H1 (cell line): ENCODE measurements at regions not wholly inside any gene's neighbourhood (a gene's known extent, or its start where the extent isn't known, plus 50 kb on each side); places are given as distances from the start of the nearest gene placed in this dataset.

Experiments
- CTCF ChIA-PET: fragments of 300-600 bp; sonication (Branson Sonifier 250); formaldehyde crosslinking; loops from one replicate; lab custom pipeline; 2021; ENCODE audit not compliant: partially characterized antibody; lab: Charles Lee
- POLR2A ChIA-PET: fragments of 300-600 bp; sonication (Branson Sonifier 250); formaldehyde crosslinking; loops from one replicate; lab custom pipeline; 2021; ENCODE audit warnings: inconsistent platforms; ENCODE audit not compliant: partially characterized antibody; lab: Charles Lee
- DNase-seq, 2 experiments: peaks; one replicate each; pipeline versions ENCODE4 v3.0.0 to v3.0.0-alpha.2; 2010 to 2022; ENCODE audit warnings: low spot score in 2 of 2, low read depth in 1 of 2, mixed read lengths in 1 of 2
- FAIRE-seq: peaks from 2 replicates; lab custom pipeline; 2011; peaks lifted over from hg19 to GRCh38; lab: Jason Lieb, UNC
- H2AFZ ChIP-seq: 2 replicates; pipeline ENCODE4 v1.8.1; 2012; ENCODE audit warnings: low read length, inconsistent platforms
- H2AK5ac ChIP-seq: 2 replicates; pipeline ENCODE4 v1.6.1; 2013; ENCODE audit warnings: low read depth, low read length
- H2BK120ac ChIP-seq: replicated peaks from 2 replicates; pipeline ENCODE3; 2013; ENCODE audit warnings: low read depth, low read length, inconsistent platforms
- H2BK12ac ChIP-seq: 2 replicates; pipeline ENCODE4 v1.6.1; 2013; ENCODE audit warnings: low read depth, low read length
- H2BK15ac ChIP-seq: 2 replicates; pipeline ENCODE4 v1.6.1; 2013; ENCODE audit warnings: low read length
- H2BK20ac ChIP-seq: 2 replicates; pipeline ENCODE4 v1.6.1; 2013; ENCODE audit warnings: low read length
- H2BK5ac ChIP-seq: 2 replicates; pipeline ENCODE4 v1.6.1; 2013; ENCODE audit warnings: low read depth, low read length
- H3K14ac ChIP-seq: 2 replicates; pipeline ENCODE4 v1.6.1; 2013; ENCODE audit warnings: inconsistent platforms; ENCODE audit not compliant: insufficient read length
- H3K18ac ChIP-seq: 2 replicates; pipeline ENCODE4 v1.6.1; 2013; ENCODE audit warnings: low read length; ENCODE audit errors: extremely low read depth
- H3K23ac ChIP-seq: 2 replicates; pipeline ENCODE4 v1.6.1; 2013; ENCODE audit warnings: inconsistent platforms; ENCODE audit not compliant: insufficient read length
- H3K23me2 ChIP-seq: 2 replicates; pipeline ENCODE4 v1.6.1; 2013; ENCODE audit warnings: low read depth, low read length
- H3K27ac ChIP-seq: 2 replicates; pipeline ENCODE4 v1.6.1; 2011; ENCODE audit warnings: low read depth, low read length, inconsistent platforms
- H3K27me3 ChIP-seq, 4 experiments: replicated peaks in 1 of 4; 1 replicate in 1 of 4; 2 replicates in 3 of 4; pipeline versions ENCODE4 v1.6.1 to v1.8.1; 2011 to 2013; ENCODE audit warnings: low read length in 3 of 4, mild to moderate bottlenecking in 3 of 4, inconsistent platforms in 2 of 4, mixed read lengths in 2 of 4, moderate library complexity in 1 of 4; ENCODE audit not compliant: control insufficient read depth in 3 of 4, insufficient read depth in 3 of 4; ENCODE audit errors: extremely low read depth in 1 of 4
- H3K36me3 ChIP-seq, 4 experiments: 2 replicates each; pipeline versions ENCODE4 v1.6.1 to v1.8.1; 2011 to 2013; ENCODE audit warnings: mild to moderate bottlenecking in 4 of 4, low read length in 3 of 4, moderate library complexity in 2 of 4, control low read depth in 1 of 4, inconsistent platforms in 1 of 4; ENCODE audit not compliant: insufficient read depth in 4 of 4, control insufficient read depth in 2 of 4
- H3K4ac ChIP-seq: replicated peaks from 2 replicates; pipeline ENCODE3; 2013; ENCODE audit warnings: low read length, low read depth, mixed read lengths, inconsistent platforms; ENCODE audit not compliant: insufficient read length
- H3K4me1 ChIP-seq, 4 experiments: replicated peaks in 1 of 4; 1 replicate in 1 of 4; 2 replicates in 3 of 4; pipeline versions ENCODE4 v1.6.1 to v1.8.1; 2011 to 2013; ENCODE audit warnings: low read length in 3 of 4, inconsistent platforms in 2 of 4, mixed read lengths in 1 of 4; ENCODE audit not compliant: insufficient read depth in 4 of 4, control insufficient read depth in 3 of 4
- H3K4me2 ChIP-seq, 2 experiments: 2 replicates each; pipeline versions ENCODE4 v1.6.1 to v1.8.1; 2011 to 2013; ENCODE audit warnings: low read depth in 2 of 2, low read length in 2 of 2, control low read depth in 1 of 2, inconsistent platforms in 1 of 2, mild to moderate bottlenecking in 1 of 2; ENCODE audit not compliant: insufficient read depth in 1 of 2
- H3K4me3 ChIP-seq, 4 experiments: fragments of 200-600, 300-600 bp in 1 of 4; sonication (generic), shearing (Covaris generic), sonication (Bioruptor Twin) in 1 of 4; 2 replicates each; pipeline versions ENCODE4 v1.5.1 to v1.8.1; 2011 to 2016; ENCODE audit warnings: low read length in 4 of 4, low read depth in 3 of 4, control low read depth in 2 of 4, inconsistent platforms in 2 of 4, mild to moderate bottlenecking in 2 of 4, mixed read lengths in 1 of 4, moderate library complexity in 1 of 4; ENCODE audit not compliant: insufficient read depth in 2 of 4; ENCODE audit errors: extremely low read depth in 1 of 4
- H3K56ac ChIP-seq: replicated peaks from 2 replicates; pipeline ENCODE3; 2013; ENCODE audit warnings: low read depth, mild to moderate bottlenecking, mixed read lengths, low read length, inconsistent platforms; ENCODE audit not compliant: insufficient read length
- H3K79me1 ChIP-seq: 2 replicates; pipeline ENCODE4 v1.6.1; 2013; ENCODE audit warnings: low read depth, low read length, control low read depth
- H3K79me2 ChIP-seq, 2 experiments: 2 replicates each; pipeline versions ENCODE4 v1.6.1 to v1.8.1; 2012 to 2013; ENCODE audit warnings: low read length in 2 of 2, mild to moderate bottlenecking in 2 of 2, inconsistent platforms in 1 of 2; ENCODE audit not compliant: insufficient read depth in 2 of 2, control insufficient read depth in 1 of 2
- H3K9ac ChIP-seq, 4 experiments: replicated peaks in 1 of 4; 1 replicate in 1 of 4; 2 replicates in 3 of 4; pipeline versions ENCODE4 v1.6.1 to v1.8.1; 2011 to 2013; ENCODE audit warnings: low read depth in 3 of 4, low read length in 3 of 4, control low read depth in 2 of 4, mild to moderate bottlenecking in 2 of 4, moderate library complexity in 2 of 4, inconsistent platforms in 1 of 4; ENCODE audit errors: extremely low read depth in 1 of 4
- H3K9me3 ChIP-seq, 2 experiments: 2 replicates each; pipeline versions ENCODE4 v1.6.1 to v1.8.1; 2012 to 2013; ENCODE audit warnings: mild to moderate bottlenecking in 2 of 2, moderate library complexity in 2 of 2, control low read depth in 1 of 2, inconsistent platforms in 1 of 2, low read depth in 1 of 2, low read length in 1 of 2, mixed read lengths in 1 of 2; ENCODE audit not compliant: insufficient read depth in 2 of 2
- H4K20me1 ChIP-seq, 2 experiments: replicated peaks in 1 of 2; 2 replicates each; pipeline versions ENCODE3 to v1.8.1; 2011 to 2013; ENCODE audit warnings: inconsistent platforms in 2 of 2, low read length in 2 of 2, mild to moderate bottlenecking in 1 of 2; ENCODE audit not compliant: insufficient read depth in 2 of 2, control insufficient read depth in 1 of 2
- H4K5ac ChIP-seq: 2 replicates; pipeline ENCODE4 v1.6.1; 2013; ENCODE audit warnings: low read length, low read depth, mixed read lengths, inconsistent platforms; ENCODE audit not compliant: insufficient read length
- H4K8ac ChIP-seq: 2 replicates; pipeline ENCODE4 v1.8.0; 2013; ENCODE audit warnings: mild to moderate bottlenecking, moderate library complexity, low read length, inconsistent platforms; ENCODE audit not compliant: insufficient read depth; ENCODE audit errors: extremely low read depth
- H4K91ac ChIP-seq: replicated peaks from 2 replicates; pipeline ENCODE3; 2013; ENCODE audit warnings: low read length, mixed read lengths, inconsistent platforms; ENCODE audit not compliant: insufficient read length
- CHD1 ChIP-seq: IDR thresholded peaks from 2 replicates; pipeline ENCODE4 v1.6.1; 2012; ENCODE audit warnings: low read depth, low read length, improper control_type of control experiment
- SIX5 ChIP-seq: IDR thresholded peaks from 2 replicates; pipeline ENCODE4 v1.6.1; 2011; ENCODE audit warnings: mild to moderate bottlenecking, low read depth, low read length
- TCF12 ChIP-seq: IDR thresholded peaks from 2 replicates; pipeline ENCODE4 v1.6.1; 2011; ENCODE audit warnings: low read depth, mild to moderate bottlenecking, low read length
- TEAD4 ChIP-seq: IDR thresholded peaks from 2 replicates; pipeline ENCODE4 v1.6.1; 2012; ENCODE audit warnings: low read depth, low read length, inconsistent platforms, mixed read lengths
- ZNF274 ChIP-seq: IDR thresholded peaks from 2 replicates; pipeline ENCODE4 v1.7.0; 2012; ENCODE audit warnings: low read length, borderline replicate concordance; ENCODE audit errors: extremely low read depth
- WGBS, 2 experiments: shearing (Covaris generic) in 1 of 2; methylation state at CpG; one replicate each; pipeline versions ENCODE4 v1.1.6 to v1.1.7; 2013 to 2015; ENCODE audit warnings: low lambda C conversion rate in 2 of 2, mixed read lengths in 2 of 2, inconsistent platforms in 1 of 2, low coverage in 1 of 2, missing lambda C conversion rate in 1 of 2; ENCODE audit not compliant: insufficient replicate concordance in 2 of 2, insufficient coverage in 1 of 2, insufficient read length in 1 of 2; ENCODE audit errors: extremely low coverage in 1 of 2, missing lambda C conversion rate in 1 of 2; 5-methylcytosine and 5-hydroxymethylcytosine counted together

- Histone ChIP-seq H2BK12ac (no peak overlapping the region), H4K5ac (no peak overlapping the region), H3K56ac (no peak overlapping the region), H3K14ac (no peak overlapping the region), H3K9ac (no peak overlapping the region), H3K4me1 (no peaks in the 10 kb centered on the region), H4K91ac (no peak overlapping the region), H3K4me2 (no peak overlapping the region), H3K23me2 (no peaks in the 10 kb centered on the region)
- 83% methylated on average over 1 of the region's 1 CpG; no CpG with 5 or more reads in 1 of the 2 experiments for WGBS, 2 experiments
- CTCF ChIA-PET: interaction anchor here (0.6 to 1.9 kb wide), 5 partner anchors 8 to 661 kb away, joined by 3 to 7 read pairs (median 4); no protein-coding TSS in a partner anchor
- TF ChIP-seq ZNF274 (no peak), CHD1 (no peak), TEAD4 (no peak), SIX5 (no peak), TCF12 (no peak)
- TF ChIP-seq, all 59 proteins: peak for 0
- H3K27me3 ChIP-seq: peaks cover 0 to 1% (median 0%) of the 10 kb centered on the region in 4 experiments; a peak in 1 of 7 replicates
- H3K79me2 ChIP-seq: no peaks in the 10 kb centered on the region
- DNase-seq (no peak), FAIRE-seq (no peak)
- no peak overlapping the region for H4K8ac ChIP-seq
- no peaks in the 10 kb centered on the region for H3K36me3 ChIP-seq
- no peaks in the 10 kb centered on the region for H3K79me1 ChIP-seq
- no peak overlapping the region for H3K18ac ChIP-seq
- no peak overlapping the region for H3K23ac ChIP-seq
- no peak overlapping the region for H2BK15ac ChIP-seq
- H2AFZ ChIP-seq: no peak overlapping the region
- H2AK5ac ChIP-seq: no peak overlapping the region
- no peaks in the 10 kb centered on the region for H4K20me1 ChIP-seq
- H3K9me3 ChIP-seq: no peaks in the 10 kb centered on the region
- no peak overlapping the region for H2BK5ac ChIP-seq
- H2BK20ac ChIP-seq: no peak overlapping the region
- no peak overlapping the region for H3K27ac ChIP-seq
- H2BK120ac ChIP-seq: no peak overlapping the region
- H3K4ac ChIP-seq: no peak overlapping the region
- H3K4me3 ChIP-seq: no peak overlapping the region
- POLR2A ChIA-PET: no interaction called here
Measured at GRCh38 chr6:54629131-54629530, 217.4 kb upstream of the FAM83B start.
